SKM-1 treated with dmso at 0.1 percent for 144 hours (cell line): ENCODE measurements at regions not wholly inside any gene's neighbourhood (a gene's known extent, or its start where the extent isn't known, plus 50 kb on each side); places are given as distances from the start of the nearest gene placed in this dataset.

Experiments
- DNase-seq: peaks from one replicate; lab custom pipeline; 2025; ENCODE audit not compliant: unreplicated experiment; lab: John Stamatoyannopoulos, UW

DNA sequence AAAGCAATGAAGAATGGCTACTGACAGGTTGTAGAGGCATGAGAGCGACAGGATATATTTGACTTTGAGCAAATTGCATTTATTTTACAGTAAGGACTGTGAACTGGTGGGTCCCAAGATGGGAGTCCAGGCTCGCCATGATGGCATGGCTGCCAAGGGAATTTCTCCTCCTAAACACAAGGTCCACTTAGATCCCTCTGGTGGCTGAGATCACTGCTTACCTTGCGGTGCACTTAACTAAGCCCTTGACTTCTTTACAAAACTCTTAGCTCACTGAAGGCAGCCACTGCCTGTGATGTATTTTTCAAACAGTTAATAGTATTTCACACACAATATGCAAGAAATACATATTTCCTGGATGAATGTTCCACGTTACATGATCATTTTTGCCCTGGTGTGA is 50.3 kb upstream of the SORBS2 start:
- no peak for DNase-seq

DNA sequence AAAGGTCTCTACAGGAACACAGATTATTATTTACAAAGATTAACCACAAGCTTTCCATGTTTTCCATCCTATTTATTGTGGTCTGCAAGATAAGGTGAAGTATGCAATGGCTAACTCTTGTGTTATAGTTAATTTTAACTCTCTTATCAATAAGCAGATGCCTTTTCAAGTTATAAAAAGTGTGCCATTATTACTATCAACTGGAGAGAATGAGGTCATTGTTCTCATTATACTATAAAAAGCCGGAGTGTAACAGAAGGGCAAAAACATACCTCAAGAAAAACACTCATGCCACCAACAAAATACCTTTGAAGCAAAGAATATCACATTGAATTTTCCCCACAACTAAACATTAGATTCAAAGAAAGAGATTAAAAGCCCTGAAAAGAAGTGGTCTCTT is 52.0 kb upstream of the SORBS2 start:
- DNase-seq: no peak

GRCh38 chr4:185865901-185866328 is 53.9 kb upstream of the SORBS2 start:
- no peak for DNase-seq

DNA sequence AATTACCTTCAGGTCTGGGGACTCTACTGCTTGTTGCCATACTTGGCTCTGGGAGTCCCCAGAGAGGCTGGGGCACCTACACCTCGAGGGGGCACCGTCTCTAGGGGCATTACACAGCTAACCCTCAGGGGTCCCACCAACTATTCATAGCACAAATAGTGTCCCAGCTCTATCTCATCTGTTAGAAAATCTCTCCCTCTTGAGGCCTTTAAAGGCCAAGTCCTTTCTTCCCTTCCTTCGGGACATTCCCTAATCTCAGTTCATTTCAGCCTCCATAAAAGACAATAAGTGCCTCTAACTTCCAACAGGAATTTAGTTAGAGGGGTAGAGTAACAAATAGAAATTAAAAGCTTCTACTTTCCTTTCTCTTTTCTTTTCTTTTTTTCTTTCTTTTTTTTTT is 55.8 kb upstream of the SORBS2 start:
- no peak for DNase-seq

GRCh38 chr4:185868983-185869382 is 57.0 kb upstream of the SORBS2 start:
- DNase-seq: no peak

GRCh38 chr4:185869427-185869826 is 57.4 kb upstream of the SORBS2 start:
- no peak for DNase-seq

- no peak for DNase-seq
These were observed 58.4 kb upstream of the SORBS2 start for GRCh38 chr4:185870366-185870765.

DNA sequence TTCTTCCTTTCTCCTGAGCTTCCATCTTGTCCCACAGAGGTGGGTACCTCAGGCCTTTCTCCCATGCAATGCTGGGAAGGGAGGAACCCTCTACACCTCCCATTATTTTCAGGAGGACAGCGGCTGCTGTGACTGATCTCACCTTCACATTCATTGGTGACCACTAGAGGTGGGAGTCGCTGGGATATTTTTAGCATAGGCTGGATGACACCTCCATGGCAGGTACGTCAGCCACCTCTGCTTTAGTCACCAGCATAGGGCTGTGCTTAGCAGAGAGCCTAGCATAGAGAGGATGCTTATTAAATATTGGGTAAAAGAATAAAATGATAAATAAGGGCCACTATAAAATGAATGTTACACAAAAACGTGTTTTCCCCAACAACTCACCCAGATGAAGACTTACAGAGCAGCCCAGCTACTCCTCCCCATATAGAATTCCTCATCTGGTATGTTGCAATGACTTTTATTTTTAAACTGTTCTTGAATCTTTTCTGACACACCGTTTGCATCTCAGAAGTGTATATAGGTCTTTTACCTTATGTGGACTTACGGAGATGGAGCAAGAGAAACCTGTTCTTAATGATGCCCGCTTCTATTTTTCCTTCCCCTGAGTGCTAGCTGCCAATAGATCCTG is 60.9 kb upstream of the SORBS2 start:
- no peak for DNase-seq

- no peak for DNase-seq
These were observed 62.7 kb upstream of the SORBS2 start for GRCh38 chr4:185874516-185875230.

GRCh38 chr4:185875316-185875907 is 63.4 kb upstream of the SORBS2 start:
- DNase-seq: no peak

GRCh38 chr4:185878633-185879032 is 66.6 kb upstream of the SORBS2 start:
- DNase-seq: no peak

DNA sequence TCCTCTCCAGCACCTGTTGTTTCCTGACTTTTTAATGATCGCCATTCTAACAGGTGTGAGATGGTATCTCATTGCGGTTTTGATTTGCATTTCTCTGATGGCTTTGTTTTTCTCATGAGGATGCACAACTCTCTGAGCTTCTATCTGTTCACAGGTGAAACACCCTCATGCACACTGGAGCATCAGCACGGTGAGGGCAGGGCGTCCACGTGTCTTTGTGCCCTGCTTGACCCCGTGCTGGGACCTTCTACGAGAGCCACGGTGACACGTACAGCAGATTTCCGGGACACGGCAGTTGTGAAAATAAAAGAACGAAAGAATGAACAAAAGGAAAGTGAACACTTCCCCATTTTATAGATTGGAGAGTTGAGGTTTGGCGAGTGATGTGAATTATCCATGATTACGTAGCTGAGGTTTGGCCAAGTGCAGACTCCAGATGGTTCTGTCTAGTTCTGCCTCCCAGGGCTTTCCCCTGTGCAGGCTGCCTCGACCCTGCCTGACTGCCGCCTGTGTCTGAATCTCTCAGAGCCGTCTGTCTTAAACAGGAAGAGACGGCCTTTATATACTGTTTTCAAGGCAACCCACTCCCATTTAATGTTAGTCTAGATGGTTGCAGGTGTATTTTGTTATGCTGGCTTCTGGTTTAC is 67.8 kb upstream of the SORBS2 start:
- DNase-seq: no peak

- no peak for DNase-seq
These were observed 68.6 kb upstream of the SORBS2 start for GRCh38 chr4:185880571-185880970.

- no peak for DNase-seq
These were observed 69.4 kb upstream of the SORBS2 start for GRCh38 chr4:185881430-185881829.

DNA sequence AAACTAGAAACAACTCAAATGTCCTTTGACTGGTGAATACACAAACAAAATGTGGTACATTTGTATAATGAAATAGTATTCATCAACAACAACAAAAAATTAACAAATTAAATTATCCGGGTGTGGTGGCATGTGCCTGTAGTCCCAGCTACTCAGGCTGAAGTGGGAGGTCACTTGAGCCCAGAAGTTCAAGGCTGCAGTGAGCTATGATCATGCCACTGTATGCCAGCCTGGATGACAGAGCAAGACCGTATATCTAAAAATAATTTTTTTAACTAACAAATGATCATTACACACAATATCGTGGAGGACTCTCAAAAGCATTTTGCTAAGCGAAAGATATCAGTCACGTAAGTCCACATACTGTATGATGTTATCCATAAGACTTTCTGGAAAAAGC is 71.6 kb upstream of the SORBS2 start:
- no peak for DNase-seq

- no peak for DNase-seq
These were observed 73.1 kb upstream of the SORBS2 start for GRCh38 chr4:185885075-185885474.

GRCh38 chr4:185885604-185886003 is 73.6 kb upstream of the SORBS2 start:
- no peak for DNase-seq

DNA sequence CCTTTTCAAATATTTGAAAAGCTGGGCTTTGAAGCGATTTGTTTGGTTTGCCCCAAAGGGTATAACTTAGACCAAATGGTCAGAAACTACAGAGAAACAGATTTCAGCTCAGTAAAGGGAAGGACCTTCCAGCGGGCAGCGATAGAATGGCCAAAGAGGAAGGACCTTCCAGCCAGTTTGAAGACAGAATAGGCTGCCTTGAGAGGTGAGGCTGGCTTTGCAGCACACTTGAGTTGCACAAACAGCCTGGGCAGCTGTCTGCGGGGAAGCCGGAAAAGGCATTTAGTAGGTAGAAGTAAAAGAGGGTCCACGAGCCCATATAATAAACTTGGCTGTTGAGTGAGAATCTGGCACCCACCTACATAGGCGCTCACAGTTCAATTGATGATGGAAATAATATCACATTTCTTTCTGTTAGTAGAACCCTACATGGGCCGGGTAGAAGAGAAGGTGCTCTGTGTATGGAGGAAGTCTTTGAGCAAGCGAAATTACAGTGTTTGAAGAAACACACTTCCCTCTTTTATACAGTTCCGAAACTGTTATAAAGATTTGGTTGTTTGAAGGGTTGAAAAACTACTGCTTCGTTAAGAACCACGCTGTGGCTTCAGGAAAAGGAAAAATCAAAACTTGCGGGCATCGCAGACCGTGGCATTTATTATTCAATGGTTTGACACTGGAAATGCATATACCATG is 75.0 kb upstream of the SORBS2 start:
- peak; percentile 25 for DNase-seq

- no peak for DNase-seq
These were observed 76.7 kb upstream of the SORBS2 start for GRCh38 chr4:185888676-185889075.

DNA sequence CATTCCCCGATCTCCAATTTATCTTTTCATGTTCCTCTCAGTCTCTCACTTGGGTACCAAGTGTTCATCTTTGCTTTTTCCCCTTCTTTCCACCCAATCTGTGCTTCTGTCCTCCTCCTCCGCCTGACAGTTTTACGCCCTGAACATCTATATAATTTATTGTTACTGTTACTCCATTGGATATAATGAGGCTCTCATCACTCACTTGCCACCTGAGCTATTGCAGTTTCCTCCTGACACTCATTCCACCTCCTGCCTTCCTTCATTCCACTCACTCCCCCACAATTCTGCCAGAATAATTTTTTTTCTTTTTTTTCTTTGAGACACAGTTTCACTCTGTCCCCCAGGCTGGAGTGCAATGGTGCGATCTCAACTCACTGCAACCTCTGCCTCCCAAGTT is 77.6 kb upstream of the SORBS2 start:
- DNase-seq: no peak

GRCh38 chr4:185890196-185890595 is 78.2 kb upstream of the SORBS2 start:
- DNase-seq: no peak
